HUDEP-2 (cell line): ENCODE measurements at regions not wholly inside any gene's neighbourhood (a gene's known extent, or its start where the extent isn't known, plus 50 kb on each side); places are given as distances from the start of the nearest gene placed in this dataset.

ENCODE experiments used
- DNase-seq, 76 experiments: peaks; one replicate each; lab custom pipeline; 2025; ENCODE audit not compliant: unreplicated experiment in 76 of 76; lab: John Stamatoyannopoulos, UW

DNA sequence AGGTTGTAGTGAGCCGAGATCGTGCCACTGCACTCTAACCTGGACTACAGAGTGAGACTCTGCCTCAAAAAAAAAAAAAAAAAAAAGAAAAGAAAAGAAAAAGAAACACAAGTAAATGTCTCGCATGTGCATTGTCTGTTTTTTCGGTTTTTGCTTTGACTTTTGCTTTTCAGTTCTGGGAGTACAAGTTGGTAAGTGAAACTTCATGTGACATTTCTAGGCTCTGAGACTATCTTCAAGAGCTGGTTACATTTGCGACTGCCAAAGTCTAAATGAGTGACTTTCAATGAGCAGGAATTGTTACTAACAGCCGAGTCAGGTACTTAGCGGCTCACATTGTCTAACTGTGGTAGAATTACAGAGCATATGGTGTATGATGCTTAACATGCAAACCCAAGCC is 107.0 kb upstream of the CELF2 start:
- no peak for DNase-seq

DNA sequence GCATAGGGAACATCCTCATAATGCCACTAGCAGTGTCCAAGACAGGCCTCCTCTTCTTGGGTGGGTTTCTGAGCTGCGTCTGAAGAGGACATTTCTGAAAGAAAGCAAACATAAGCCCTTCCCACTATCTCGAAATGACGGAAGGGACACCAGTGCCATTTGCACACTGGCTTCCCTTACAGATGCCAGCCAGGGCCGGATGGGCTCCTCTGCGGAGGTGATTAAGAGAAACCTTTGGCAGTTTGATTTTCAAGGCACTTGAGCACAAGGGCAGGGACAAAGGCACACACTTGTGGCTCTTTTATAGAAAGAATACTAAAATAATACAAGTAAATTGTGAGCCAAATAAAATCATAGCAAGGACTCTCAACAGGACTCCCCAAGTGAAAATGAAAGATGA is 106.6 kb upstream of the CELF2 start:
- no peak for DNase-seq

DNA sequence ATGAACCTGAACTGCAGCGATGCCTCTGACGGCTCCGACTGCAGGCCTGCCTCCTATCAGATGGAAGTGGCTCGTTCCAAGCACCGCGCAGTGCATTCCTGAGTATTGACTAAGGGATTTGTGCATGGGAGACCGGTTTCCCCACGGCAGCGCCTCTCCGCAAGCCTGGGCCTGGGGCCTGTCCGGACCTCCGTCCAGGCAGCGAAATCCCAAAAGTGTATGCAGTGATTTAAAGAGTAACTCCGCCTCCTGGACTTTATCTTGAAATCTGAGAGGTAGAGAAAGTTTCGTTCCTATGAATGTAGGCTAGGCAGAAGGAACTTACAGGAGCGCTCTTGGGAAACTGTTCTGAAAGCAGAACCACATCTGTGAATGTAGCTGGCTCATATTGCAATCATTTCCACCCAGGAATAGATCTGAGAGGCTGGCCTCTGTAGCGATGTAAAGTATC is 106.2 kb upstream of the CELF2 start:
- DNase-seq = no peak

- no peak for DNase-seq
Observed at GRCh38 chr10:10914144-10914543, 103.5 kb upstream of the CELF2 start.

GRCh38 chr10:10915215-10915614 is 102.5 kb upstream of the CELF2 start:
- DNase-seq = no peak

GRCh38 chr10:10917031-10917430 is 100.6 kb upstream of the CELF2 start:
- no peak for DNase-seq

GRCh38 chr10:10919976-10920375 is 97.7 kb upstream of the CELF2 start:
- DNase-seq = no peak

DNA sequence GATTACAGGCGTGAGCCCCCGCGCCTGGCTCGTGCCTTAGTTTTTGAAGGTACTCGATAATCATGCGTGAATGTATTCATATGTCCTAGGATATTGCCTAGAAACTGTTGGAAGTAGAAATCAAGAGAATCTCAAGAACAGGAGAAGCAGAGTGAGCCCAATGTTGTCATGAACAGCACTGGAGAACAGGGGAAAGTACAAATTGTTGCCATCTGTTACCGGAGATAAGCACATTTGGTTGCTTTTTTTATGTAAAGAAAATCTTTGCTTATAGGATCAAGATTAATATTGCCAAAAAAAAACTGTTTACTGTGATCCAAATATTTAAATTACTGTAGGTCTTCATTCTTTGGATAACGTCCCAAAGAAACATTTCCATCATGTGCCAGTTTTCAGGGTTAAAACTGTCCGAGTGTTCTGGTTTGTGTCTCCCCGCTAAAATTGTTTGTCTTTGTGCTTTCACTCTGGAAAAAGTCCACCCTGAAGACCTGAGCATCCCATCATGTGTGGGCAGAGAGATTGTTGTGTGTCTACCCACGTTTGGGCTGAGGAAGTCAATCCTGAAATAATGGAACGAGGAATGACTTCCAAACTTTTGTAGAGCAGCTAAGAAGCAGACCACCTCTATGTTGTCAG is 95.7 kb upstream of the CELF2 start:
- DNase-seq = no peak

DNA sequence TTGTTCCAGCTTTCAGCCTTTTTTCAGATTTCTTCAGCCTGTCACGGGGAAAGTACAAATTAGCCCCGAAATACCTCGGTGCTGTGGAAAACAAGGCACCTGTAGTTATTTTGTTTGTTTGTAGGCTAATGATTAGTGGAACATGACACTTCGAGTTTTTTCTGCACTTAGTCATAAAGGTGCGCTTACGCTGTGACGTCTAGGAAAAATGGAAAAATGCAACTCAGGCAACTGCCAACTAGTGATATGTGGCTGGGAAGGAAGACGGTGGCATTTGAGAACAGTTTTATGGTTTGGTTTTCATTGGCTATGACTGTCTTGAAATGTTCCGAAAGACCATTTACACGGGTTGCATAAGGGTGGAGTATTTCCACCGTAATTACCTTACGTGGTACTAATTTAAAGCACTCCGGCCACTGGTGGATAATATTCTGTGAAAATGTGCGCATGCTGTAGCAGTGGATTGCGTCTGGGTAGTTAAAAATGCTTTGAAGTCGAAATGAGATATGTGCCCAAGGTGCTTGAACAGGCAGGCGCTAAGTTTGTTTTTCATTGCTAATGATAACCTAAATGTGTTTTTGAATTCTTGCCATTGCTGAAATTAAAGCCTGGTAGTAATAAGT is 94.5 kb upstream of the CELF2 start:
- DNase-seq = no peak

DNA sequence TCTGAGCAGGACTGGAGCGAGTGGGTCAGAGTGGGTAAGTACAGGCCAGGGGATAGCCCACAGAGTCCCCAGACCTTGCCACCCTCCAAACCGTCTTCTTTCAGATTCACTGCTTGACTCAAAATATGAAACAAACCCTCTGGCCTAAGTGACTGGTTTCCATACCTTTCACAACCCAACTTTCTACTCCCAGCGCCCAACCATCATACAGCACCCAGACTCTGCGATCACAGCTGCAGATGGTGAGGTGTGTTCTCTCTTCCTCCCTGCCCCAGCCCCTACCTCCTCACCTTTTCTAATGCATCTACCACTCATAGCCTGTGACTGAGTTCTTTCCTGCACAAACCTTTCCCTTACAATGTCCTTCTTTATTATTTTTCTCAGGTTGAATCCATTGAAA is 92.0 kb upstream of the CELF2 start:
- no peak for DNase-seq

DNA sequence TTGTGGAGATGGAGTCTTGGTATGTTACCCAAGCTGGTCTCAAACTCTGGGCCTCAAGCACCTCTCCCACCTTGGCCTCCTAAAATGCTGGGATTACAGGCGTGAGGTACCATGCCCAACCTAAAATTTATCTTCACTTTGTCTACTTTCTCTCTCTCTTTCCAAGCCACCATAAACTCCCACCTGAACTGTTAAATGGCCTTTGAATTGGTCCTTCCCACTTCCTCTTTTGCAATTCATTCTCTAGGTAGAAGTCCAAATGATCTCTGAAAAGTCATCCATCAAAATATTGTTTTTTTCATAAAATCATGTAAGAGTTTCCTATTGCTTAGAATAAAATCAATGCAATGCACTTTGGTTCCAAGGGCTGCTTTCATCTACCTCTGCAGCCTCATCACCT is 90.1 kb upstream of the CELF2 start:
- DNase-seq = no peak

DNA sequence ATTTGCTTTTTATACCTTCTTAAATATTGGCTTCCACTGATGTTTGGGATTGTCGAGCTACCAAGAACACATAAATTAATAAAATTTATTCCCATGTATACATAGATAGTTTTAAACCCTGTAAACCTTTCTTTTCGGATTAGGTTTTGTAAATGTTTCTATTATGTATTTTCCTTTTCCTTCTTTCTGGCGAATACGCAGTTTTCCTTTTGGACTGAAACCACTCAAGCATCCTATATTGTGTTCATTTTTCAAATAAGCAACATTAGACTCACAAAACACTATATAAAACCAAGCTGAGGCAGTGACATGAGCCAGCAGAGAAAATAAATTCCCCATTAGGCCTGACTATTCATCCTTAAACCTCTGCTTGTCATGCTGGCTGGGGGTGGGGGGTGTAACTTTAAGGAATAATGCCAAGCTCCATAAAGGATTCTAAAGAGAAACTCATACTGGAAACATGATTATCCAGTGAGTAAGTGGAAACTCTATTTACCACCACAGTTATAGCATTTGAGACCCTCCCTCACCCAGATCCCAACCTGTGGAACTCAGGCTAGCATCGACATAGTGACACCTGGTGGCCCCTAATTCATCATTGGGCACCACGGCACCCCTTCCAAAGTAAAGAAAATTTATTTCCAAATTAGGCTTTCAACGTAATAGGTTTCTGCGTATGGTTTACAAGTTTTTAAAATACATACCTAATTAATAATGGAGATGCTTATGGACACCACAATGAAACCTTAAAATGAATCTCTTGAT is 86.5 kb upstream of the CELF2 start:
- DNase-seq = no peak

DNA sequence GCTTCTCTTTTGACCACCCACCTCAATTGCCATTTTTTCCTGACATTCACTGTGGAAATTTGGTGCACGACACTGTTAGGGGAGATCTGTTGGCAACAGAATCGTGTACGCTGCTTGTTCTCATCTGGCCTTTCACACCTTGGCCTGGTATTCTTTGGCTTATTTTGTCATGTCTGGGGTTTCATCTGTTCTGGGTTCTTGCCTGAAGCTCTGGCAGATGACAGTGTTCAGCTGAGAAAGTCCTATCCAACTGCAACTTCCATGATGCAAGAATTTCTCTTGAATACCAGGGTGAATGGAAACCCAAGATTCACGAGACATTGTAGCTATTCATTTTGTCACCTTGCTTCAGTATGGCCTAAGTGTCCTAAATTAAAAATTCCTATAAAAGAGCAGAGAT is 82.6 kb upstream of the CELF2 start:
- no peak for DNase-seq

DNA sequence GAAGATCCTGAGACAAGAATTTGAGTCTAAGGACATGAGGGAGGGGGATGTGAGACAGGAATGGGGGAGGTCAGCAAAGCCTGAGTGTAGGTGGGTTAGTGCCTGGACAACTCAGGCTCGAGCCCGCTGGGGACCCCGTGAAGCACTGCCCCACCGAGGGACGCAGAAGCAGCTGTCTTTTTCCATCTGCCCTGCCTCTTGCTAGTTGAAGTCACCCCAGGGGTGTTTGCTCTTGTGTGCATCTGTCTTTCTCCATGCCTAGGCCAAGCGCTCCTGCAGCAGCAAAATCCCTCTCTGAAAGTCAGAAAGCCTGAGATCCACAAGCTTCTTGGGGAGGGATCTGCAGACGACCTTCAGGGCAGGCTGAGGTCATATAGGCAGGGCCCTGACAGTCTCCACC is 79.0 kb upstream of the CELF2 start:
- DNase-seq = no peak

GRCh38 chr10:10941127-10941730 is 76.4 kb upstream of the CELF2 start:
- DNase-seq = no peak

GRCh38 chr10:10942441-10942840 is 75.2 kb upstream of the CELF2 start:
- DNase-seq = no peak

DNA sequence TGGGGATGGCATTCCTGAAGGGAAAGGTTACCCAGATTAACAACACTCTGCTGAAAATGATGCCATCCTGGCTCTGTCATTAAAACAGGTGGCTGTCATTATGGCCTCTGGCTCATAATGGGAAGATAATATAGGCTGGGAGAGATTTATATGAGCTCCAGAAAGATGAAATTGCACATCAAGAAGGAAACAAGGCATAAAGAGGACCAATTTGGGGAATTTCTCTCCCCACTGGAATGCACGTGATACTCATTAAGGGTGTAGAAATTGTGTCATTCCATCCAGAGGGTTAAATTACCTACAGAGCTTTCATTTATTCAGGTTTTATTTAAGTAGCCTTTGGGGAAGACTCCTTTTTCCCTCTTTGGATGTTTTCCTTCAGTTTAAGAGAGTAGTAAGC is 71.6 kb upstream of the CELF2 start:
- DNase-seq = no peak

DNA sequence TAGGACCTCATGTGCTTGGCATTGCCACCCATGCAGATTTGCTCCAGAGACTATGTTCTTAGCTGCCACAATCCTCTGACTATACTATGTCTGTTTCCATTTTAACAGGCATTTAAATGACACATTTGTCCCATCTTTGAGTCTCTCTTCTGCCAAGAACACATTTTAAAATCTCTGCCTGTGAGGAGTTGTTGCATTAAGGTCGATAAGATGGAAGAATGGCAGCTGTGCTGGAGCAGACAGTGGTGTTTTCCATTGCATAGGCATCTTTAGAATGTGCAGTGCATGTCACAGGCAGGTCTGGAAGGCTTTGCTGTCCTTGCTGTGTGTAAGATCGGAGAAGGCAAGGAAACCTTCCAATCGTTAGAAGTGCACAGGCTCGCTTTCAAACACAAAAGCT is 70.9 kb upstream of the CELF2 start:
- DNase-seq = no peak

GRCh38 chr10:10951675-10952074 is 66.0 kb upstream of the CELF2 start:
- no peak for DNase-seq

DNA sequence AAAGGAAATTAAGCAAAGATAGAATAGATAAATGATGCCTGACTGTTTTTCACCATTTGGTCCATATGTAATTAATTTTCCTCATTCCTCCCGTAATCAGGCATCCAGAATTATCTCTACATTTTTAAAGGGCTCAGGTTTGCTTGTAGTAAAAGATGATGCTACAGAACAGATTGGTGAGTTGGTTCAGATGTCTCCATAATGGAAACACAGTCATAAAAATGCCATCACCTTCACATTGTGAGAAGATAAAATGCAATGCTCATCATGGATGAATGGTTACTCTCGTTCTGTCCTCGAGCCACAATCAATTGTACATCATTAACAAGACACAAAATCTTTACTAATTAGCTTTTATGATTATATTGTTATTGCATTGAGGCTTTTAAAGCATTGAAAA is 64.9 kb upstream of the CELF2 start:
- no peak for DNase-seq

DNA sequence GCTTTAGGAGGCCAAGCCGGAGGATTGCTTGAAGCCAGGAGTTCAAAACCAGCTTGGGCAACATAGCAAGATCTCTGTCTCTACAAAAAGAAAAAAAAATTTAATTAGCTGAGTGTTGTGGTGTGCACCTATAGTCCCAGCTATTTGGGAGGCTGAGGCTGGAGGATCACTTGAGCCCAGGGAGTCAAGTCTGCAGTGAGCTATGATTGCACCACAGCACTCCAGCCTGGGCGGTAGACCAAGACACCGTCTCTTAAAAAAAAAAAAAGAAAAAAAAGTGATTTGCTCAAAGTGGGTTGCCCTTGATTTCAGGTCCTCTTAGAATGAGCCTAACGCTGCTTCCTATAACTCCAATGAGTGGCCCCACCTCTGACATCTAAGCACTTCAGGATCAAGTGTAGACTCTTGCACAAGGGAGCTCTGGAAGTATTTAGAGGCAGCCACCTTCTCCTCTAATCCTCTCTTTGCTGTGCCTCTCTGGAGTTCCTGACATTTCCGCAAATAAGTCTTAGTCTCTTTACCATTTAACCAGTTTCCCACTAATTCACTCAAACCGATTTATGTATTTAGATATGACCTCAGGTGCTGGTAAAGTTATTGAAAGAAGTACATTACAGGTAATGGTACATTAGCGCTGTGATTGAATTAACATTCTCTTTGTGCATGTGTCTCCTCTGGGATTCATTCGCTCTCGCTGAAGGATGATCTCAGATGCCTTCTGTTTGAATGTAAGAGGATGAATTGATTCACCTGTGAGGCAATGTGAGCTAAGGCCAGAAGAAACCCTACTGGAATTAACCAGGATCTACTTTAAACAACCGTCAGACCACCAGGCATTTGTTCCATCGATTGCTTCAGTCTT is 60.8 kb upstream of the CELF2 start:
- DNase-seq = no peak
